ENCODE measurements at regions not wholly inside any gene's neighbourhood (a gene's known extent, or its start where the extent isn't known, plus 50 kb on each side); places are given as distances from the start of the nearest gene placed in this dataset.
A peak's percentile ranks its signal among the peaks of the same experiment; 100 is the strongest.

GRCh38 chr12:98417266-98417665 is 98.1 kb upstream of the TMPO start:
- H3K9ac ChIP-seq (ENCODE audit: insufficient read length), result no peak overlapping the region
- no peak overlapping the region for H3K4me3 ChIP-seq
- no peak for DNase-seq (ENCODE audit: low read depth, low spot score)
- no peak overlapping the region for H3K27ac ChIP-seq
- H3K9me3 ChIP-seq (ENCODE audit: low read depth, low read length), result no peaks in the 10 kb centered on the region
- TF ChIP-seq FOXP2 (optimal IDR thresholded peaks at IDR 0.05; ENCODE audit: control extremely low read depth, extremely low read length, insufficient read depth), result no peak
- TF ChIP-seq EZH2 (IDR thresholded peaks at IDR 0.05), result no peak
- TF ChIP-seq POLR2AphosphoS5 (IDR thresholded peaks at IDR 0.05; ENCODE audit: borderline replicate concordance, low read depth, low read length), result no peak
- no peaks in the 10 kb centered on the region for H3K36me3 ChIP-seq (ENCODE audit: insufficient read depth, low read length)

DNA sequence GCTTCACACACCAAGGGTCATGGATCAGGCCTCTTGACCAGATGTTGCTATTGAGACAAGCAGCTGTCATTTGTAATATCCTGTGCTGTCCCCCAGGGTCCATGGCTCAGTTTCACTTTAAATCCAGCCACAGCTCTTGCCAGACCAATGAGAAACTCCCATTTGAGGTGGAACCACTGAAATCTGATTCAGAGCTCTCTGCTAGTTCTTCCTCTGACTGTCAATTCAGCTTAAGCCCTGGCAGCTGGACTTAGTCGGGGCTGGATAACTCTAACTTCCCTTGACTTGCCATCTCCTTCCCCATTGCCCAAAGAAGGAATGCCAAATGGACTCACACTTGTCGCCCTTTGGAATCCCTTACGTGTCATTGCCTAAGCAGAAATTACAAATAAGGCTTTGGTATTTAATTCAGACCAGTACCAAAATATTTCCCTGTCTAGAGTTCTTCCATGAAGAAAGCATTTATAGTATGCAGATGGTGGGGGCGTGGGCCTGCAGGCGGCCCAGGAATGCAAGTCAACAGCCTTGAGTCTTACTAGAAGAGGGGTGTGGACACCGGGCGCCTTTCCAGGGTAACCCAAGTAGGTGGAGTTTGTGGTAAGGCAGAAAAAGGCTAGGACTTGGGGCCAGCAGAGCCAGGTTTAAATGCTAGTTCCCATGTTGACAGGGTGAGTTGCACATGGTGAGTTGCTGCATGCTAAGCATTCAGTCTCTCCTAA is 96.9 kb upstream of the TMPO start:
- Histone ChIP-seq H3K9ac (ENCODE audit: insufficient read length) (no peak overlapping the region), H3K27ac (peak overlapping the region; percentile 20; the same call in 1 of the 2 replicates), H3K9me3 (ENCODE audit: low read depth, low read length) (no peaks in the 10 kb centered on the region), H3K4me3 (peak overlapping the region; percentile 35; the same call in 1 of the 2 replicates), H3K36me3 (ENCODE audit: insufficient read depth, low read length) (no peaks in the 10 kb centered on the region)
- TF ChIP-seq EZH2 (IDR thresholded peaks at IDR 0.05), result no peak
- no peak for TF ChIP-seq FOXP2 (optimal IDR thresholded peaks at IDR 0.05; ENCODE audit: control extremely low read depth, extremely low read length, insufficient read depth)
- no peak for DNase-seq (ENCODE audit: low read depth, low spot score)

- Histone ChIP-seq H3K27ac (peak overlapping the region; percentile 37; the same call in 1 of the 2 replicates), H3K9me3 (ENCODE audit: low read depth, low read length) (no peaks in the 10 kb centered on the region), H3K36me3 (ENCODE audit: insufficient read depth, low read length) (no peaks in the 10 kb centered on the region), H3K9ac (ENCODE audit: insufficient read length) (peak overlapping the region; percentile 8), H3K4me3 (peak overlapping the region; percentile 35; the same call in 1 of the 2 replicates)
- DNase-seq (ENCODE audit: low read depth, low spot score), result no peak
- TF ChIP-seq POLR2AphosphoS5 (IDR thresholded peaks at IDR 0.05; ENCODE audit: borderline replicate concordance, low read depth, low read length), result no peak
- no peak for TF ChIP-seq FOXP2 (optimal IDR thresholded peaks at IDR 0.05; ENCODE audit: control extremely low read depth, extremely low read length, insufficient read depth)
- no peak for TF ChIP-seq EZH2 (IDR thresholded peaks at IDR 0.05)
Measured at GRCh38 chr12:98419081-98419794, 96.2 kb upstream of the TMPO start.

GRCh38 chr12:98419795-98420404 is 95.5 kb upstream of the TMPO start:
- no peak overlapping the region for H3K27ac ChIP-seq
- no peaks in the 10 kb centered on the region for H3K36me3 ChIP-seq (ENCODE audit: insufficient read depth, low read length)
- no peak overlapping the region for H3K9ac ChIP-seq (ENCODE audit: insufficient read length)
- no peaks in the 10 kb centered on the region for H3K9me3 ChIP-seq (ENCODE audit: low read depth, low read length)
- no peak overlapping the region for H3K4me3 ChIP-seq
- TF ChIP-seq EZH2 (IDR thresholded peaks at IDR 0.05), result no peak
- no peak for TF ChIP-seq FOXP2 (optimal IDR thresholded peaks at IDR 0.05; ENCODE audit: control extremely low read depth, extremely low read length, insufficient read depth)
- TF ChIP-seq POLR2AphosphoS5 (IDR thresholded peaks at IDR 0.05; ENCODE audit: borderline replicate concordance, low read depth, low read length), result no peak
- DNase-seq (ENCODE audit: low read depth, low spot score), result no peak

- Histone ChIP-seq H3K9me3 (ENCODE audit: low read depth, low read length) (no peaks in the 10 kb centered on the region), H3K27ac (no peak overlapping the region), H3K9ac (ENCODE audit: insufficient read length) (no peak overlapping the region), H3K4me3 (no peak overlapping the region), H3K36me3 (ENCODE audit: insufficient read depth, low read length) (no peaks in the 10 kb centered on the region)
- no peak for TF ChIP-seq EZH2 (IDR thresholded peaks at IDR 0.05)
- TF ChIP-seq FOXP2 (optimal IDR thresholded peaks at IDR 0.05; ENCODE audit: control extremely low read depth, extremely low read length, insufficient read depth), result no peak
- TF ChIP-seq POLR2AphosphoS5 (IDR thresholded peaks at IDR 0.05; ENCODE audit: borderline replicate concordance, low read depth, low read length), result no peak
- DNase-seq (ENCODE audit: low read depth, low spot score), result no peak
Measured at GRCh38 chr12:98420461-98420860, 94.9 kb upstream of the TMPO start.

- H3K36me3 ChIP-seq (ENCODE audit: insufficient read depth, low read length), result no peaks in the 10 kb centered on the region
- TF ChIP-seq EZH2 (IDR thresholded peaks at IDR 0.05) (no peak), FOXP2 (optimal IDR thresholded peaks at IDR 0.05; ENCODE audit: control extremely low read depth, extremely low read length, insufficient read depth) (no peak), POLR2AphosphoS5 (IDR thresholded peaks at IDR 0.05; ENCODE audit: borderline replicate concordance, low read depth, low read length) (no peak)
- H3K9ac ChIP-seq (ENCODE audit: insufficient read length), result no peak overlapping the region
- DNase-seq (ENCODE audit: low read depth, low spot score), result no peak
- H3K27ac ChIP-seq, result no peak overlapping the region
- H3K9me3 ChIP-seq (ENCODE audit: low read depth, low read length), result no peaks in the 10 kb centered on the region
- no peak overlapping the region for H3K4me3 ChIP-seq
Measured at GRCh38 chr12:98421316-98421715, 94.1 kb upstream of the TMPO start.

DNA sequence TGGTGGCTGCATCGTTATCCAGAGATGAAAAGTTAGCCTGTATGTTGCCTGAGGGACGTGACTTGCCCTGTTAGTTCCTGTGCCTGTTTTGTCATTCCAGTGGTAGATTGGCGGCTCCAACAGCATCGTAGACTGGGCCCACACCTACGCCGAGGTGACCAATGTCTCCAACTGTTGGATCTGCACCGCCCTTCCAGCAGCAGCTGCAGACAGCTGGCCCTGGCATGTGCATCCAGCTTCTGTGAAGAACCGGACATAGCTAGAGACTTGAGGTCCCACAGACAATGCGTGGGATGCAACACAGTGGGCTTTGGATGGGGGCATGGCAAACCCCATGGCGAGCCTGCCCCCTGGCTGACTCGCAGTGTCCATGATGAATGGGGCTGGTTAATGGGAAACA is 93.0 kb upstream of the TMPO start:
- DNase-seq (ENCODE audit: low read depth, low spot score), result no peak
- Histone ChIP-seq H3K9ac (ENCODE audit: insufficient read length) (no peak overlapping the region), H3K36me3 (ENCODE audit: insufficient read depth, low read length) (no peaks in the 10 kb centered on the region), H3K27ac (no peak overlapping the region), H3K4me3 (no peak overlapping the region), H3K9me3 (ENCODE audit: low read depth, low read length) (no peaks in the 10 kb centered on the region)
- TF ChIP-seq FOXP2 (optimal IDR thresholded peaks at IDR 0.05; ENCODE audit: control extremely low read depth, extremely low read length, insufficient read depth) (no peak), EZH2 (IDR thresholded peaks at IDR 0.05) (no peak), POLR2AphosphoS5 (IDR thresholded peaks at IDR 0.05; ENCODE audit: borderline replicate concordance, low read depth, low read length) (no peak)

GRCh38 chr12:98422812-98423211 is 92.6 kb upstream of the TMPO start:
- H3K9me3 ChIP-seq (ENCODE audit: low read depth, low read length), result no peaks in the 10 kb centered on the region
- H3K27ac ChIP-seq, result no peak overlapping the region
- no peak for DNase-seq (ENCODE audit: low read depth, low spot score)
- no peaks in the 10 kb centered on the region for H3K36me3 ChIP-seq (ENCODE audit: insufficient read depth, low read length)
- no peak for TF ChIP-seq POLR2AphosphoS5 (IDR thresholded peaks at IDR 0.05; ENCODE audit: borderline replicate concordance, low read depth, low read length)
- TF ChIP-seq EZH2 (IDR thresholded peaks at IDR 0.05), result no peak
- TF ChIP-seq FOXP2 (optimal IDR thresholded peaks at IDR 0.05; ENCODE audit: control extremely low read depth, extremely low read length, insufficient read depth), result no peak
- no peak overlapping the region for H3K9ac ChIP-seq (ENCODE audit: insufficient read length)
- H3K4me3 ChIP-seq, result no peak overlapping the region

Data from SK-N-MC (cell line).